Hematopoietic multipotent progenitor cell (in vitro differentiated cells): ENCODE measurements at regions not wholly inside any gene's neighbourhood (a gene's known extent, or its start where the extent isn't known, plus 50 kb on each side); places are given as distances from the start of the nearest gene placed in this dataset.

Experiments used
- DNase-seq, 3 donors: peaks; one replicate each; pipeline ENCODE4 v3.0.0-alpha.2; 2011 to 2015; ENCODE audit warnings: low read depth in 2 of 3, low spot score in 2 of 3

DNA sequence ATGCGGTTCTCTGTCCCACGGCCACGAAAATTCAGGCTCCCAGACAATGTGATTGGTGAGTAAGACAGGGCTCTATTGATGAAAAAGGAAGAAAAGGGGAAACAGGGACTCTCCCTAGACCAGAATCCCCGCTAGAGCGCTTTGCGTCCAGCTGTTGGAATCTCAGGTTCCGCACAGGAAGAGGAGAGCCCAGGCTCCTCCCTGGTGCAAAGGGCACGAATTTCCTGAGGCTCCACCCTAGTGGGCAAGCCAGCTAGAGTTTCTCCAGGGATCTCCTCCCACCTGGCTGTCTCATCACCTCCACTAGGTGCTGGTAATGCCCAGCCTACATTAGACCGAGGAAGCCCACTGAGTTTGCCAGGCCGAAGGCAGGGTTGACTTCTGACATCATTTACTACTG, 135.9 kb upstream of the SOX4 start:
- DNase-seq, result no peak

DNA sequence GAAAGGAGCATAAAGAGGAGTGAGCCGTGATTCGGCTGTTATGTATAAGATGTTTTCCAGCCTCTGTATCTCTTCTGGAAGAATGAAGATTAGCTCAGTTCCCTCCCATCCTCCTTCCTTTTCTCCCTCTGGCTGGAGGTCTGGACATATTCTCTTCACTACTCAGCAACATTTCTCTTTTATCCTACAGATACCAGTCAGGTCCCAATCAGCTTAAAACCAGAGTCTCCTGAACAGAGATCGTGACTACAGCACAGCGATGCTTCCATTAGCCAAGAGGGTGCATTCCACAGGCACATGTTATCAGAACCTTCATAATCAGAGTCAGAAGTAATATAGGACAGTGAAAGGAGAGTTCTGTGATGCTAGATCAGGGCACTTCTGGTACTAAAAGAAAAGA, 133.9 kb upstream of the SOX4 start:
- DNase-seq, result no peak

DNA sequence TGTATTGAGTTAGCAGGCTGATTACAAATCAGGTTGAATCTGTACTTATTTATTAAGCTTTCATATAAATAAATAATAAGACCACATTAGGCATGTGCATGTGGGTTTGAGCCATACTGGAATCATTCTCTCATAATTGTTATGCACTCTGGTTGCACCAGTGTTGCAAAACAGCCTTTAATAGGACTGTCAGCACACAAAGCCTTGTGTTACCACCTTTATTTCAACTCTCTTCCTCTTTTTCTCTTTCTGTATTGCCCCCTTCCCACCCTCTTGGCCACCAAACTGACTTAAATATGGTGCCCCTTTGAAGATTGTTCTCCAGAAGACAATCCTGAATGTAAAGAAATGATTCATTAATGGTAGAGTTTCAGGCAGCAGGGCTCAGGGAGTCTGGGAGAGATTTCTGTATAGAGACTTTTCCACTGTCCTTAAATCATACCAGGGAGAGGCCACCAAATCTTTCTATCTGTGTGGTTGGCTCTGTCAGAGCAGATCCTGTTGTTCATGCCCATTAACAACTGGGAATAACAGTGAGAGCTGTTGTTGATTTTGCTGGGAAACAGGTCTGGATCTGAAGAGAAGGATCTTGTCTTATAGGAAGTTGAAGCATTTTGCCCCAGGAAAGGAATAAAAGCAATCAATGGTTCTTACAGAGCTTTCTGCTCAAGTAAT, 131.6 kb upstream of the SOX4 start:
- DNase-seq, result no peak

DNA sequence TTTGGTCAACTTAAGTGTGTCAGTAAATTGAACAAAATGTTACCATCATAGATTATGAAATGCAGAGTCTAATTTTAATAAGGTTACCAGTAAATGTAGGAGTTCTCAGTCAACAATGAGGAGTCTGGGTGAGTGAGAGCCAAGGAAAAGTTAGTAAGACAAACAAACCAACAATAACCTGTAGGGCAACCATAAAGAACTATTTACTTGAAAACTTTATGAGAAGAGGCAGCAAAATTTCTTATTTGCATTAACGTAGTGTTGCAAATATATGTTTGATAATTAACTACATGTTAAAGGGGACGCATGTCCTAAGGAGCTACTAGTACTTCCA, 131.1 kb upstream of the SOX4 start:
- DNase-seq, result no peak

DNA sequence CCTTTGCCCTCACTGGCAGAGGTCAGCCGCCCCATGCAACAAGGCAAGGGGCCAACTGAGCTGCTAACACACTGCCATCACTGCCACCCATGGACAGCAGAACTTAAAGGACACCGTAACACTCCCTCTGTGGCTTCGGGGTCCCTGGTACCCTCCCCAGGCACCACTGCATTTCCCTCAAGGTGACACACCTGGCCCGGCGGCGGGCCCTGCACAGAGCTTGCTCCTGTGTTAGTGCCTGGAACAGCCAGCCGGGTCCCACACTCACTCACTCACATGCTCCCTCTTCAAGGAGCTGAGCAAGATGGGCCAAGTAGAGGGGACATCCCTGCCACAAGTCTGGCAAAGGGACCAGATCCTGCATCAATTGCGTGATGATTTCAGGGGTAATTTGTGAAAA, 126.5 kb upstream of the SOX4 start:
- DNase-seq, result no peak

DNA sequence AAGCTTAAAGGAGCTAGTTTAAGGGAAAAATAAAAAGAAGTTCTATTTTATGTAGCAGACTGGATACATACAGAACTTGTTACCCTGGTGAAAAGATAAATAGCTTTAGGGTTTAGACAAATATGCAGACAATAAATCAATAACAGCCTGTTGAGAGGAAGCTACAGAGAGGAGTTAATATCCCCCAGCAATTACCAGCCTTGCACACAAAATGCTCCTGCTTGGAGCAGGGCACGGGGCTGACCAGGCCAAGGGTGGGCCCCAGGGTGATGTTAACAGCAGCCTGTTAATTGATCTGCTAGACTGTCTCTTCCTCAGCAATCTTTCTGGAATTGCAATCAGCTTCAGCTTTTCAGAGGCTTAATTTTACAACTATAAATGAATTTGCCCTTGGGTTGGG, 125.1 kb upstream of the SOX4 start:
- DNase-seq, result no peak

DNA sequence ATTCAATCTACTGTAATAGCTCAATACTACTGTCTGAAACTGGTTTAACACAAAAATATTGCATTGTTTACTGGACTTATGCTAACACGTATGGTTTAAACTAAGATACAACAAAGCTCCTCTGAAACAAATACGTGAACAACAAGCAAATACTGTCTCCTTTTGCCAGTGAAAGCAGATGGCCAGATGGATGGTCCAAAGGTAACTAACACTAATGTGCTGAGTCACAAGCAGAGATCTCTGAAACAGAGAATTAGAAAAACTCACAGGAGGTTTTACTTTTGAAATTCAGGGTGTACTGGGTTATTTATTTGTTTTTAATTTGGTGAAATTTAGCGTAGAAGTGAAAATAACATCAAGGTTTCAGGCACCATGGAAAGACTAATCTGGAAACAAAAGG, 124.3 kb upstream of the SOX4 start:
- no peak for DNase-seq

DNA sequence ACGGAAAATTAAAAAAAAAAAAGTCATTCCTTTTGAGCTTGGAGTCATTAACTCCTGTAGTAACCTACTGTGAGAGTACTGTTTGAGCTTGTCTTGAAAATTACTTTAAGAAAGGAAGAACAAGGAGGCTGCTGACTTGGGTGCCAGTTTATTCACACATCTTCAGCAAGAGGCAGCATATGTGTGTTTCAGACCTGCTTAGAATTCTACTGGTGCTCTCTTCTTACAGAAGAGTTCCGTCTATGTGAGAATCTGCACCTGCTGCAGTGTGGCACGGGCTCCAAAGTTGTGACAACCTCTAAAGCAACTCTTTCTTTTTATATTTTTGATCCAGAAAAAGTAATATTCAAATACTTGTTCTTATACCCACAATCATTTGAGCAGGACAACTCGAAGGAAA, 117.4 kb upstream of the SOX4 start:
- DNase-seq, result no peak

DNA sequence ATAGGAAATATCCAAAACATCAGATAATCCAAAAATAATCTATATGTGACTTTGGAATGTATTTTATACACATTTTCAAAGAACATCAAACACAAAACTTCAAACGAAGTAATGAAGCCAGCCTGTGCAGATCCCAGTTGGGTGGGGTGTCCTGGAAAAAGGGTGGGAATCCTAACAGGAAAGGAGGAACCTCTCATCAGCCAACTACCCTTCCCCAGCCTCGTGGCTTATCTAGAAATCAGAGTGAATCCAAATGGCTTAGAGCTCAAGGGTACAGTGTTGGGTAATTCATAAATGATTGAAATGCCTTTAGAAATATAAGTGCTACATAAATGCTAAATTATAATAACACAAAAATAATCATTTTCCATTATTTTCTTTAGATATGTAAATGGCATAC, 115.1 kb upstream of the SOX4 start:
- DNase-seq, result no peak

DNA sequence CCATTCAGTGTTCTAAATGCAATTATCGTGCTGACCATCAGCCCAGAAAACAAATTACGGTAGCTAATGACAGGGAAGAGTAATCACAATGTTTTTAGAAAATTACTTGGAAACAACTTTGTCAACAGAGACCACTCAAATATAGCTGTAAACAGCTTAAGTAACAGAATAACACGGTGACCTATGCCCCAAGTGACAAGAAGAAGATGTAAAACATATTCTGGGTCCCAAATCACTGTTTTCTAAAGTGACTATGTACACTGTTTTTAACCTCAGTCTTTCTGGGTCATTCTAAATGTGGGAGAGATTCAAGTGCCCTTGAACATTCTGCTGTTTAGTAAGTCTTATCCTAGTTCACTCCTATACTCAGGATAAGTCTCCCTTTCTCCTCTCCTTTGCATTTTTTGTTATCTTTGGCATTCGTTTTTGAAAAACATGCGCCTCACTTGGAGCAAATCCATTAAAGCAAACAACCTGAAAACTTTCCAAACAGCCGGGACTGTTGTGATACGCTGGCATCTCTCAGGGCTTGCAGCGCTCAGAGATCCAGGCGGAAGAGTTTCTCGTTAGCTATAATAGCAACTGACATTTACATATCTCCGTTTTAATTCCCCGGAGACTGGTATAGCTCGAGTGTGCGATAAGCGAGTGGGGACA, 114.5 kb upstream of the SOX4 start:
- no peak for DNase-seq

DNA sequence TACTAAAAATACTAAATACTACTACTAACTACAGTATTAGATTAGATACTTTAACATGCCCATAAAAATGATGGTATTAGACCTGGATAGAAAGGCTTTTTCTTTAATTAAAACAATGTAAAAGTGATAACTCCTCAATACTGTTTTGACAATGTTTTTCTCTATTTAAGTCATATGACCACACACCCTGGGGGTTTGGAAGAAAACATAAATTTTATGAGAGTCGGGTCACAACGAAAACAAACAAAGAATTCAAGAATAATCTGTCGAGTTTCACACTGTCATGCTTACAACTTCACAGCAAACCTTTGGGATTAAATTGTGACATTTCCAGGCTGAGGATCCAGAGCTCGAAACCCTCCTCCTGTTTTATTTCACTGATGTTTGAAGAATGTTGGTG, 107.4 kb upstream of the SOX4 start:
- no peak for DNase-seq

DNA sequence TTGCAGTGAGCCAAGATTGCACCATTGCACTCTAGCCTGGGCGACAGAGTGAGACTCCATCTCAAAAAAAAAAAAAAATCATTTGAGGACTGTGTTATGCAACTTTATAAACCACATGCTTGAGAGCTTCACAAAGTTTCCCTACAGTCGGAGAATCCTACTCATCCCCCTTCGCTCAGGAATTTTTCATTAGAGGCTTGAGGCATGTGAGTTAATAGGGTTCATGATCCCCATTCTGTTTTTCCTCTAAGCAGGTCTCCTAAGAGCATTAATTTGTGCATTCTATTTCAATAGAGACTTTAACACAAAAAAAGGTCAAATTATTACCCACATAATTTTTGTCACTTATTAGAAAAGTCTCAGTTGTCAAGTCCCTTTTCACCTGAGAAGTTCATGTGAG, 103.7 kb upstream of the SOX4 start:
- no peak for DNase-seq

DNA sequence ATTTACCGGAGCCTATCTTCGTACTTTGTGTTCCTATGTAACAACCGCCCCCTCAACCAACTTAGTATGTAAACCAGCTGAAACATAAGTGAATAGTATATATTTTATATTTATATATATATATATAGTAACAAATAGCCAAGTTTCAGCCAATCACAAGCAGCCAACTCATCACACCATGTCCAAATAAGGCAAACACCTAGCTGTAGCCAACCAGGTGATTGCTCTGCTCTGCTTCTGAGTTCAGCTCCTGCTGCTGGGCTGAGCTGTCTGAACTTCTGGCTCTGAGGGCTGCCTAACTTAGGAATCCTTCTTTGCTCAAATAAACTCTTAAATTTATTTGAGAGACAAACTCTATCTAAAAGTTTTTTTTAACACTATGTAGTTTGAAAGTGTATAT, 101.6 kb upstream of the SOX4 start:
- no peak for DNase-seq

DNA sequence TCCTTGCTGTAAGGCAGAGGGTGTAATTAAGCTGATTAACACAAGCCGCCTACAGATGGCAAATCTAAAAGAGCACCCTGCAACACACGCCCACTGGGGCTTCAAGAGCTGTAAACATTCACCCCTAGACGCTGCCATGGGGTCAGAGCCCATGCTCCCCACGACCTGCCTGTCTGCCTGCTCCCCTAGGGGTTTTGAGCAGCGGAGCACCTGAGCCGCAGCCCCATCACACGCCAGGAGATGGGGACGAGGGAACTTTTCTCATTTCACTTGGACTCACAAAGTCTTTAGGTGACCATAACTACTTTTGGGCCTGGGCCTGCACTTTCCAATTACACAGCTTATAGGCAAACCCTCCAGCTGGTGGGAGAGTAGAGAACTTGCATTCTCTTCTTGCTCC, 99.0 kb upstream of the SOX4 start:
- no peak for DNase-seq

DNA sequence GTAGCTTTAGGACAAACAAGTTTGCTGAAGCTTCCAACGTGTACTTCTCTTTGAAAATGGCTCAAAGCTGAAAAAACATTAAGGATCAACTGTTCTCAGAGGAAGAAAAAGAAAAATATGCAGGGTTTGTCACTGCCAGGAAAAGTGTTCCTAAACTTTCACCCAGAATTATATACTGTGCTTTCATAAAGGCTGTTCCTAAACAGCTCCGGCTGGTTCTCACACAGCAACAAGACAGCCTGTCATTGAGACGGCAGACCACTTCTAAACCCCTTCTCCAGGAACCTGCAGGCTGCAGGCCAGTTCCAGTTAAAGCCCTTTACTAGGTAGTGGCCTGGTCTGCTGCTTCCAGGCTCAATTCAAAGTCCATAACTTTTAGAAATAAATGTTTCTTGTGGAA, 97.4 kb upstream of the SOX4 start:
- DNase-seq, result no peak

DNA sequence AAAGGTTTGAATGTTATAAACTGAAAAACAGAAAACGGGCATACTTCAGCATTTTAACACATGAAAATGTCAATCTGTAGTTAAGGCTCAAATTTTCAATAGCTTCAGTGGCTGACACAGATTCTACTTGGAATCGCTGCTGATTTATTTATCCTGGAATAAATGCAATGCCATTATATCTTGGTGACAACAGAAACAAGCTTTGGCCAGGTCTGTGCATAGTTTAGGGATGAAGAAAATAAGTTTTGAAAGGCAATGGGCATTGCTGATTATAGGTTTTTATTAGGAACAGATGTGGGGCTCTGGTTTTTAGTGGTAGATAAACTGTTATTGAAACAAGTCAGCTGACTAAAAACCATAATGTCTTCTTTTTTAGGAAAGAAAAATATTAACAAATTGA, 96.8 kb upstream of the SOX4 start:
- DNase-seq, result no peak

DNA sequence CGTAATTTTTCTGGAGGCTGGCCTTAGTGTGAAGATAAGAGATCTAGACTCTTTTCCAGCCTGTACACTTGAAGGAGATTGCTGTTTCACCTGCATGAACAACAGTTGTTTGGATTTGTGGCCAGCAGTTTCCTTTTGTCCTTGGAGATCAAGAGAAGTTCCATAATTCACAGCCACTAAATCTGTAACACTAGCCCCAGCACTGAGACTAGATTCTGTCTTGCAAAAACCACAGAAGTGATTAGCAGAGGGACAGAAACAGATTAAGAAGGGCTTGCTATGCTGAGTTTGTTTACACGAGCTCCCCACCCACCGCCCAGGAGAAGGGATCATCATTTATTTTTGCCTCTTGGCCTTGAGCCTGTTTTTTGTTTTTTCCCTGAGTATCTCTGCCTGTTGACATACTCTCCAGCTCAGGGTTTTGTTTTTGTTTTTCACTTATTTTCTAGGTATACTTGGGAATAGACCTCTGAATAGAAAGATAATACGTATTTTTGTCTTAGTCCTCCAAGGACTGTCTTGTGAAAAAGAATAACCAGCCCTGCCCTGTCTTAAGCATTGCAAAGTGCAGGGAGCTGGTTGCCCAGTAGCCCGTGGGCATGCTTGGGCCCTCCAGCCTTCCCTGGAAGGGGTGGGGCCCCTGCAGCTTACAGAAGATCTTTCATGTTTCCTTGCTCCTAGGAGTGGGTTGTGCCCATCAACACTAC, 93.1 kb upstream of the SOX4 start:
- no peak for DNase-seq

DNA sequence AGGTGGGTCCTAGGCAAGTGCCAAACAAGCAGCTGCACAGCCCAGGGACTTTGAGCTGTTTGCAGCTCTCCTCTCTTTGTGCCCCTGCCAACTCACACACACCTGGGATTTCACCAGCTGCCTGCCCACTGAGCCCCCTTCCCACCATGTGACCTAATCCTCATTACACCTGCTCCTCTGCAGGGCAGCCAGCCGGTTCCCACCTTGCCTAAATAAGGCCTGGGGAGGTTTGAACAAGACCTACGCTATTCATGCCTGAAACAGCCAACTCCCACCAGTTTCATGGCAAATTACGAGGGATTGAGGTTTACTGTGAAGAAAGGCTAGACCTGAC, 92.6 kb upstream of the SOX4 start:
- no peak for DNase-seq

DNA sequence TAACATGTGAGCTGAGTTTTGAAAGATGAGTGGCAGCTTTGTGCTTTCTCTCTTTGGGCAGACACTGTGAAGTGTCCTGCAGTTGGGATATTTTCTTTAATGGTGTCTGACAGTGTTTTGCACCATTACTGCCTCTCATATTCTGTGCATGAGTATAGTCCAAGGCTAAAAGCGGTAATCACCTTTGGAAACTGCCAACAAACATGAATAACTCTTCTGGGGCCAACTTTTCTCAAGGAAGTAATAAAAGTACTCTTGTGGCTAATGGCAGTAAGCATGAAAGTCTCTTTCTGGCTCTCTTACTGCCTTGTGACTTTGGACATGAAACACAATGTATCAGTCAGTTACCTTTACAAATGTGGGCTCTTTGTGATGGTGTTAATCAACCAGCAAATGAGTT, 91.7 kb upstream of the SOX4 start:
- no peak for DNase-seq

DNA sequence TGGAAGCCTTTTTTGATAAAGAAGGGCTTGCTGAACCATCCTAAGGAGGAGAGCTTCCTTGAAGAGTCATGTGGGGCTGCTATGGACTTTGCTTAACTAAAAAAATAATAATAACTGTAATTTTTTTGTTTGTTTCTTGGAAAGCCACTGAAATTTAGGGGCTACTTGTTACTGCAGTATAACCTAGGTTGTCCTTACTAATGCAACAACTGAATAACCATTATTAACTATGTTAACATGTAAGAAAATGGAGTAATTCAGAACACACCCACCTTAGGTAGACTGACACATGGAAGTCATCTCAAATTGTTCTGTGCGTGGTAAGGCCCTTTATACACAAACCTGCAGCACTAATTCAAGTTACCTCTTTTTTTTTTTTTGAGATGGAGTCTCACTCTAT, 90.9 kb upstream of the SOX4 start:
- no peak for DNase-seq

DNA sequence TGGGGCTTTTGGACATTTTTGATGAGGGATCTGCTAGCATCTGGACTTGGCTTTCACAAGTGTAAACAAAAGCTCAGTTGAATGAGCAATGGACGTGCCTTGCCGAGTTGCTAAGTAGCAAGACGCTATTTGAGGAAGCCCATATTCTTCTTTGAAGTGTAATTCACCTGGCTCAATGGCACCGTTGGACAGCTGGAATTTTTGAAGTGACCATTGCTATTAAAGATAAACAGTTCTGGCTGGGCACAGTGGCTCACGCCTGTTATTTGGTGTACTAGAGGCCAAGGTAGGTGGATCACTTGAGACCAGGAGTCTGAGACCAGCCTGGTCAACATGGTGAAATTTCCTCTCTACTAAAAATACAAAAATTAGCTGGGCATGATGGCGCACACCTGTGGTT, 88.8 kb upstream of the SOX4 start:
- DNase-seq, result no peak

DNA sequence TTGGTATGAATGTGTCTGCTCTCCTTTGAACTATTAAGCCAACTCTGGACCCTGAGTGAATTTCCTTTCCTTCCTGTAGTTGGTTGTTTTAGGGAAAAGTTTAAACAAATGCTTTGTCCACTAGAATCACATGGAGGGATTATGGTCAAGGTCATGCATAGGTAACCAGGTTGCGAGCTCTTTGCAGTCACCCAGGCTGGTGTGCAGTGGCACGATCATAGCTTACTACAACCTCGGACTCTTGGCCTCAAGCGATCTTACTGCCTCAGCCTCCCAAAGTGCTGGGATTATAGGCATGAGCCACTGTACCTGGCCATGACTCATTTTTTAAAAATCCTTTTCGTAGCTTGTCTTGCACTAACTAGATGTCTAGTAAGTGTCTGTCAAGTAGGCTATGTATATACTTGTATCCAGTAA, 88.0 kb upstream of the SOX4 start:
- no peak for DNase-seq

DNA sequence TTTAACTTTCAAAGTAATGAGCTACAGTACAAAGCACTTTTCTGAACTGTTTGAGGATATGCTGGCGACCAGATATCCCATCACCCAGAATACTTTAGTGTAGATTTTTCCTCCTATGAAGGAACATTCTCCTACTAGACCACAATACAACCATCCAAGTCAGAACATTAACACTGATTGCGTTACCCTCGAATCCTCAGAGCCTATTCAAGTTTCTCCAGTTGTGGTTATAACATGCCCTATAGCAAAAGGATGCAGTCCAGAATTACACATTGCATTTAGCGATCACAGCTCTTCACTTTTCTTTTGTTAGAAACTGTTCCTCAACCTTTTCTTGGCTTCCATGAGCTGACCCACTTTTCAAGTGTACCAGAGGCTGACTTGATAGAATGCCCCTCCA, 87.4 kb upstream of the SOX4 start:
- DNase-seq, result no peak
